ENCODE measurements at regions not wholly inside any gene's neighbourhood (a gene's known extent, or its start where the extent isn't known, plus 50 kb on each side); places are given as distances from the start of the nearest gene placed in this dataset.

GRCh38 chr3:102936511-102937045, 501.8 kb downstream of the ZPLD1 start (continued):
- TF ChIP-seq ATF3 (IDR thresholded peaks at IDR 0.05; ENCODE audit: borderline replicate concordance, extremely low read depth, low read depth, low read length), result no peak
- TF ChIP-seq MXI1 (IDR thresholded peaks at IDR 0.05; ENCODE audit: low read depth, low read length), result no peak
- TF ChIP-seq GABPA (IDR thresholded peaks at IDR 0.05; ENCODE audit: low read depth), result no peak
- TF ChIP-seq BRCA1 (IDR thresholded peaks at IDR 0.05; ENCODE audit: low read depth, low read length), result no peak

GRCh38 chr3:102941786-102942185, 507.0 kb downstream of the ZPLD1 start:
- no peak overlapping the region for H2AFZ ChIP-seq (ENCODE audit: control insufficient read depth, low read depth, low read length)
- no peaks in the 10 kb centered on the region for H3K9me3 ChIP-seq (replicated peaks; ENCODE audit: control insufficient read depth, insufficient read depth, low read length)
- POLR2A ChIA-PET, result no interaction called here
- FAIRE-seq (no peak), DNase-seq (ENCODE audit: low read depth, low spot score) (no peak), ATAC-seq (no peak)
- H3K4me1 ChIP-seq (ENCODE audit: control insufficient read depth, insufficient read depth, low read length), result no peaks in the 10 kb centered on the region
- intact Hi-C loops (cut with micrococcal nuclease; ENCODE audit: unreplicated experiment) (no loop called here), in situ Hi-C loops (cut with MboI) (no loop called here)
- no TSS peak for BruUV-seq (replicated peaks)
- no peak overlapping the region for H3K4me3 ChIP-seq
- H3K27me3 ChIP-seq (replicated peaks in 1 of 2; ENCODE audit: control insufficient read depth in 2 of 2, insufficient read depth in 2 of 2, low read length in 1 of 2), result no peaks in the 10 kb centered on the region
- SMC1A ChIA-PET (ENCODE audit: uncharacterized antibody, unreplicated experiment), result interaction anchor here (1.9 kb wide), 1 partner anchor 8 kb away, joined by 4 read pairs; no protein-coding TSS in a partner anchor
- no peak overlapping the region for H3K27ac ChIP-seq (ENCODE audit: control insufficient read depth, insufficient read depth)
- CTCF ChIA-PET, result interaction anchor here (1.1 kb wide), 1 partner anchor 12 kb away, joined by 3 read pairs; no protein-coding TSS in a partner anchor
- TF ChIP-seq MTA3 (IDR thresholded peaks at IDR 0.05; ENCODE audit: borderline replicate concordance, low read length), result no peak
- no peak for TF ChIP-seq PML (IDR thresholded peaks at IDR 0.05; ENCODE audit: low read length)
- TF ChIP-seq POLR2A (IDR thresholded peaks at IDR 0.05; ENCODE audit: low read depth, low read length), result no peak
- TF ChIP-seq, protein P1, sequence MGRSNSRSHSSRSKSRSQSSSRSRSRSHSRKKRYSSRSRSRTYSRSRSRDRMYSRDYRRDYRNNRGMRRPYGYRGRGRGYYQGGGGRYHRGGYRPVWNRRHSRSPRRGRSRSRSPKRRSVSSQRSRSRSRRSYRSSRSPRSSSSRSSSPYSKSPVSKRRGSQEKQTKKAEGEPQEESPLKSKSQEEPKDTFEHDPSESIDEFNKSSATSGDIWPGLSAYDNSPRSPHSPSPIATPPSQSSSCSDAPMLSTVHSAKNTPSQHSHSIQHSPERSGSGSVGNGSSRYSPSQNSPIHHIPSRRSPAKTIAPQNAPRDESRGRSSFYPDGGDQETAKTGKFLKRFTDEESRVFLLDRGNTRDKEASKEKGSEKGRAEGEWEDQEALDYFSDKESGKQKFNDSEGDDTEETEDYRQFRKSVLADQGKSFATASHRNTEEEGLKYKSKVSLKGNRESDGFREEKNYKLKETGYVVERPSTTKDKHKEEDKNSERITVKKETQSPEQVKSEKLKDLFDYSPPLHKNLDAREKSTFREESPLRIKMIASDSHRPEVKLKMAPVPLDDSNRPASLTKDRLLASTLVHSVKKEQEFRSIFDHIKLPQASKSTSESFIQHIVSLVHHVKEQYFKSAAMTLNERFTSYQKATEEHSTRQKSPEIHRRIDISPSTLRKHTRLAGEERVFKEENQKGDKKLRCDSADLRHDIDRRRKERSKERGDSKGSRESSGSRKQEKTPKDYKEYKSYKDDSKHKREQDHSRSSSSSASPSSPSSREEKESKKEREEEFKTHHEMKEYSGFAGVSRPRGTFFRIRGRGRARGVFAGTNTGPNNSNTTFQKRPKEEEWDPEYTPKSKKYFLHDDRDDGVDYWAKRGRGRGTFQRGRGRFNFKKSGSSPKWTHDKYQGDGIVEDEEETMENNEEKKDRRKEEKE (IDR thresholded peaks at IDR 0.05), result no peak
- no peak for TF ChIP-seq ZNF384 (IDR thresholded peaks at IDR 0.05; ENCODE audit: borderline replicate concordance, low read depth, low read length)
- no peak for TF ChIP-seq TCF3 (IDR thresholded peaks at IDR 0.05; ENCODE audit: borderline replicate concordance, insufficient read depth, low read depth, low read length)
- TF ChIP-seq, protein P2, sequence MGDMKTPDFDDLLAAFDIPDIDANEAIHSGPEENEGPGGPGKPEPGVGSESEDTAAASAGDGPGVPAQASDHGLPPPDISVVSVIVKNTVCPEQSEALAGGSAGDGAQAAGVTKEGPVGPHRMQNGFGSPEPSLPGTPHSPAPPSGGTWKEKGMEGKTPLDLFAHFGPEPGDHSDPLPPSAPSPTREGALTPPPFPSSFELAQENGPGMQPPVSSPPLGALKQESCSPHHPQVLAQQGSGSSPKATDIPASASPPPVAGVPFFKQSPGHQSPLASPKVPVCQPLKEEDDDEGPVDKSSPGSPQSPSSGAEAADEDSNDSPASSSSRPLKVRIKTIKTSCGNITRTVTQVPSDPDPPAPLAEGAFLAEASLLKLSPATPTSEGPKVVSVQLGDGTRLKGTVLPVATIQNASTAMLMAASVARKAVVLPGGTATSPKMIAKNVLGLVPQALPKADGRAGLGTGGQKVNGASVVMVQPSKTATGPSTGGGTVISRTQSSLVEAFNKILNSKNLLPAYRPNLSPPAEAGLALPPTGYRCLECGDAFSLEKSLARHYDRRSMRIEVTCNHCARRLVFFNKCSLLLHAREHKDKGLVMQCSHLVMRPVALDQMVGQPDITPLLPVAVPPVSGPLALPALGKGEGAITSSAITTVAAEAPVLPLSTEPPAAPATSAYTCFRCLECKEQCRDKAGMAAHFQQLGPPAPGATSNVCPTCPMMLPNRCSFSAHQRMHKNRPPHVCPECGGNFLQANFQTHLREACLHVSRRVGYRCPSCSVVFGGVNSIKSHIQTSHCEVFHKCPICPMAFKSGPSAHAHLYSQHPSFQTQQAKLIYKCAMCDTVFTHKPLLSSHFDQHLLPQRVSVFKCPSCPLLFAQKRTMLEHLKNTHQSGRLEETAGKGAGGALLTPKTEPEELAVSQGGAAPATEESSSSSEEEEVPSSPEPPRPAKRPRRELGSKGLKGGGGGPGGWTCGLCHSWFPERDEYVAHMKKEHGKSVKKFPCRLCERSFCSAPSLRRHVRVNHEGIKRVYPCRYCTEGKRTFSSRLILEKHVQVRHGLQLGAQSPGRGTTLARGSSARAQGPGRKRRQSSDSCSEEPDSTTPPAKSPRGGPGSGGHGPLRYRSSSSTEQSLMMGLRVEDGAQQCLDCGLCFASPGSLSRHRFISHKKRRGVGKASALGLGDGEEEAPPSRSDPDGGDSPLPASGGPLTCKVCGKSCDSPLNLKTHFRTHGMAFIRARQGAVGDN (IDR thresholded peaks at IDR 0.05), result no peak
- TF ChIP-seq NFYB (IDR thresholded peaks at IDR 0.05; ENCODE audit: insufficient read depth, low read depth, low read length), result no peak
- TF ChIP-seq BHLHE40 (IDR thresholded peaks at IDR 0.05; ENCODE audit: borderline replicate concordance in 1 of 2, low read depth in 2 of 2, low read length in 1 of 2), result no peak
- TF ChIP-seq CHD4 (IDR thresholded peaks at IDR 0.05), result no peak
- TF ChIP-seq RB1 (IDR thresholded peaks at IDR 0.05; ENCODE audit: borderline replicate concordance), result no peak
- TF ChIP-seq HDGF (IDR thresholded peaks at IDR 0.05), result no peak
- TF ChIP-seq SMC3 (IDR thresholded peaks at IDR 0.05; ENCODE audit: borderline replicate concordance, low read length), result no peak
- TF ChIP-seq KLF5 (IDR thresholded peaks at IDR 0.05; ENCODE audit: partially characterized antibody), result no peak
- no peak overlapping the region for H3K4me2 ChIP-seq (ENCODE audit: control insufficient read depth, insufficient read depth)
- H3K79me2 ChIP-seq (ENCODE audit: control insufficient read depth, insufficient read depth, low read length), result no peaks in the 10 kb centered on the region
- RAD21 ChIA-PET (ENCODE audit: unreplicated experiment), result no interaction called here
- no peak overlapping the region for H3K9ac ChIP-seq (ENCODE audit: control insufficient read depth, insufficient read depth, low read length)
- WGBS (ENCODE audit: insufficient coverage, insufficient replicate concordance, low lambda C conversion rate, missing lambda C conversion rate), result 0% methylated on average over 1 of the region's 1 CpG
- H3K36me3 ChIP-seq (ENCODE audit: control insufficient read depth in 2 of 2, insufficient read depth in 2 of 2, low read length in 1 of 2), result no peaks in the 10 kb centered on the region
- no peaks in the 10 kb centered on the region for H4K20me1 ChIP-seq (ENCODE audit: control insufficient read depth, insufficient read depth)
